ENCODE measurements at regions not wholly inside any gene's neighbourhood (a gene's known extent, or its start where the extent isn't known, plus 50 kb on each side); places are given as distances from the start of the nearest gene placed in this dataset.
"Not testable (repeated sequence)": the region's sequence is repeated elsewhere in the genome, so short reads cannot be mapped to it uniquely, and the experiment has no call there.

GRCh38 chr1:109857702-109858101 is 52.9 kb upstream of the CSF1 start:
- ATAC-seq (ENCODE audit: low FRiP score in 2 of 2); H3K9me3 ChIP-seq; H3K4me3 ChIP-seq; H3K27ac ChIP-seq; H3K36me3 ChIP-seq; H3K27me3 ChIP-seq; DNase-seq; H3K4me1 ChIP-seq: not testable (repeated sequence)
- 71 to 78% methylated on average over 3 of the region's 3 CpGs for WGBS, 2 donors

- not testable (repeated sequence) for H3K36me3 ChIP-seq; H3K4me3 ChIP-seq; DNase-seq; H3K9me3 ChIP-seq; H3K27me3 ChIP-seq; ATAC-seq (ENCODE audit: low FRiP score in 2 of 2); H3K27ac ChIP-seq; H3K4me1 ChIP-seq
- WGBS, 2 donors = 79 to 83% methylated on average over 6 of the region's 6 CpGs
Measured at GRCh38 chr1:109855986-109856385, 54.7 kb upstream of the CSF1 start.

- H3K27ac ChIP-seq = peak overlapping the region in 1 of 4 donors; percentile 23
- not testable (repeated sequence) for H3K27me3 ChIP-seq; DNase-seq; H3K36me3 ChIP-seq; H3K4me1 ChIP-seq; ATAC-seq (ENCODE audit: low FRiP score in 2 of 2); H3K4me3 ChIP-seq; H3K9me3 ChIP-seq
- 45 to 49% methylated on average over 2 of the region's 2 CpGs for WGBS, 2 donors
Measured at GRCh38 chr1:109853972-109854371, 56.7 kb upstream of the CSF1 start.

GRCh38 chr1:109852221-109853015 is 58.2 kb upstream of the CSF1 start:
- not testable (repeated sequence) for H3K27me3 ChIP-seq, H3K36me3 ChIP-seq, H3K4me1 ChIP-seq, H3K9me3 ChIP-seq, H3K27ac ChIP-seq, H3K4me3 ChIP-seq
- DNase-seq (peak in 1 of 2 donors; percentile 25), ATAC-seq (ENCODE audit: low FRiP score in 2 of 2) (peak in 1 of 2 donors; percentile 51)
- 84 to 87% methylated on average over 12 of the region's 12 CpGs for WGBS, 2 donors

DNA sequence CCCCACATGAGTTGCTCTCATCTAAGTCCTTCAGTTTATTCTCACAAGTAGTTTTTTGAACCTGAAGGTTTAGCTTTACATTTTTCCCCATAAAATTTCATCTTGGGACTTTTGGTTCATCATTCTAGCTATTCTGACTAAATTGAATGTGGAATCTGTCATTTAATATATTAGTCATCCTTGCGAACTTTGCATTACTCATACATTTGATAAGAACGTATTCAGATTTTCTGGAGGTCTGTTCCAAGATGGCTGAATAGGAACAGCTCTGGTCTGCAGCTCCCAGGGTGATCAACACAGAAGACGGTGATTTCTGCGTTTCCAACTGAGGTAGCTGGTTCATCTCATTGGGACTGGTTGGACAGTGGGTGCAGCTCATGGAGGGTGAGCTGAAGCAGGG is 59.8 kb upstream of the CSF1 start:
- Histone ChIP-seq H3K4me1 (no peaks in the 10 kb centered on the region), H3K27me3 (no peaks in the 10 kb centered on the region), H3K27ac (no peak overlapping the region), H3K36me3 (no peaks in the 10 kb centered on the region), H3K4me3 (no peak overlapping the region), H3K9me3 (no peaks in the 10 kb centered on the region)
- 91 to 94% methylated on average over 4 of the region's 4 CpGs for WGBS, 2 donors
- ATAC-seq (ENCODE audit: low FRiP score in 2 of 2) (no peak), DNase-seq (no peak)
- TF ChIP-seq POLR2A (IDR thresholded peaks at IDR 0.05) = no peak

DNA sequence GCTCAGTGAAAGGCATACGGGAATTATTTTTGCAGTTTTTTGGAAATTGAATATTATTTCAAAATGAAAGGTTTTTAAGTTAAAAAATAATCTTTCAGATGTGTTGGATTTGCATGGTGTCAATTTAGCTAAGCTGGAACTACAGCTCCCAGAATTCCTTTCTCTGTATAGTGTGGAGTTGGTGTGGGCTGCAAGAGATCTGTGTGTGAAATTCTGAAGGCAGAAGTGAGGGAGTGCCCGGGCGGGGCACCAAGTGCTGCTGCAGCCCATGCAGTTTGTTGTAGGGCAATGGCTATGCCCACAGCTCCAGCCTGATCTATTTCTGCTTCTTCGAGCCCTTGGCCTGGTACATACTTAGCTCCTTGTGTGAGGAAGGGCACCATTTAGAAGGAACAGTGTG is 60.5 kb upstream of the CSF1 start:
- DNase-seq (no peak), ATAC-seq (ENCODE audit: low FRiP score in 2 of 2) (no peak)
- WGBS, 2 donors = 85 to 87% methylated on average over 4 of the region's 4 CpGs
- no peaks in the 10 kb centered on the region for H3K9me3 ChIP-seq
- no peaks in the 10 kb centered on the region for H3K4me1 ChIP-seq
- TF ChIP-seq POLR2AphosphoS5 (IDR thresholded peaks at IDR 0.05) = no peak
- TF ChIP-seq, protein P1, sequence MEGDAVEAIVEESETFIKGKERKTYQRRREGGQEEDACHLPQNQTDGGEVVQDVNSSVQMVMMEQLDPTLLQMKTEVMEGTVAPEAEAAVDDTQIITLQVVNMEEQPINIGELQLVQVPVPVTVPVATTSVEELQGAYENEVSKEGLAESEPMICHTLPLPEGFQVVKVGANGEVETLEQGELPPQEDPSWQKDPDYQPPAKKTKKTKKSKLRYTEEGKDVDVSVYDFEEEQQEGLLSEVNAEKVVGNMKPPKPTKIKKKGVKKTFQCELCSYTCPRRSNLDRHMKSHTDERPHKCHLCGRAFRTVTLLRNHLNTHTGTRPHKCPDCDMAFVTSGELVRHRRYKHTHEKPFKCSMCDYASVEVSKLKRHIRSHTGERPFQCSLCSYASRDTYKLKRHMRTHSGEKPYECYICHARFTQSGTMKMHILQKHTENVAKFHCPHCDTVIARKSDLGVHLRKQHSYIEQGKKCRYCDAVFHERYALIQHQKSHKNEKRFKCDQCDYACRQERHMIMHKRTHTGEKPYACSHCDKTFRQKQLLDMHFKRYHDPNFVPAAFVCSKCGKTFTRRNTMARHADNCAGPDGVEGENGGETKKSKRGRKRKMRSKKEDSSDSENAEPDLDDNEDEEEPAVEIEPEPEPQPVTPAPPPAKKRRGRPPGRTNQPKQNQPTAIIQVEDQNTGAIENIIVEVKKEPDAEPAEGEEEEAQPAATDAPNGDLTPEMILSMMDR (IDR thresholded peaks at IDR 0.05) = no peak
- H3K27ac ChIP-seq = no peak overlapping the region
- H3K4me3 ChIP-seq = no peak overlapping the region
- H3K36me3 ChIP-seq = no peaks in the 10 kb centered on the region
- H3K27me3 ChIP-seq = no peaks in the 10 kb centered on the region

DNA sequence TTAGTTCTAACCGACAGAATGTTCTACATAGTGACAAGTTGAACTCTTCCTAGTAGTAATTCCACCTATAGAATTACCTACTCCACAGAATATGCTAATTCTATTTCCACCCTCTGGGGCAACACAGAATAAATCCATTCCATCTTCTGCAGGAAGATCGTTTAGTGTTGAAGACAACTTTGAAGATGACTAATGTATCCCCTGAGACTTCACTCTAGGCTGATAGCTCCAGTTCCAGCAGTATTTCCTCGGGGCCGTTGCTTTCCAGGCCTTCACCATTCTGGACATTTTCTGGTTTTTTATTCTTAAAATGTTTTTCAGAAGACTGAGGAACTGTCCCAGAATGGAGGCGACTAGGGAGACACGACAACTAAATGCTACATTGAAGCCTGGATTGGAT is 61.0 kb upstream of the CSF1 start:
- Histone ChIP-seq H3K4me3 (no peak overlapping the region), H3K4me1 (no peaks in the 10 kb centered on the region), H3K27me3 (no peaks in the 10 kb centered on the region), H3K36me3 (no peaks in the 10 kb centered on the region), H3K9me3 (no peaks in the 10 kb centered on the region), H3K27ac (no peak overlapping the region)
- DNase-seq = no peak
- WGBS, 2 donors = 73 to 87% methylated on average over 6 of the region's 6 CpGs
- TF ChIP-seq POLR2AphosphoS5 (IDR thresholded peaks at IDR 0.05) (no peak), POLR2A (IDR thresholded peaks at IDR 0.05) (no peak), EP300 (IDR thresholded peaks at IDR 0.05) (no peak)
- TF ChIP-seq, protein P1 (IDR thresholded peaks at IDR 0.05) = no peak
- peak in 1 of 2 donors; percentile 30 for ATAC-seq (ENCODE audit: low FRiP score in 2 of 2)

Measured in upper lobe of left lung (tissue), 6 donors.